ENCODE measurements at regions not wholly inside any gene's neighbourhood (a gene's known extent, or its start where the extent isn't known, plus 50 kb on each side); places are given as distances from the start of the nearest gene placed in this dataset.

DNA sequence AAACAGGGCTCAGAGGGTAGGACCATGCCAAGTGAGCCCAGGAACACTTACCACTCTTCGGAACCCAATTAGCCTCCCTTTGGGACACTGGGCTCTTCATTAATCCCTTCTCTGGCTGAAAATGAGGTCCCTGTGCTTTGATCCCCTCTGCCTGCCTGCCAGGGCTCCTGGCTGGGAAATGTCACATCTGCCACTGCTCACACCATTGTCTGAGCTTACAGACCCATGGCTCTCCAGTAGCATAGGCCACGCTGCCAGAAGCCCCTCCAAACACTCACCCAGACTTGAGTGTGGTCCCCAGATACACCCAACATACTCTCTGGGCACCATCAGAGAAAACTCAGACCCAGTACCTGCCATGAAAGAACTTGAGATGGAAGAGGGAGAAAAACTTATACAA is 287.3 kb downstream of the XXYLT1 start:
- TF ChIP-seq POLR2AphosphoS5 (IDR thresholded peaks at IDR 0.05; ENCODE audit: low read depth, low read length) = no peak
- TF ChIP-seq SIN3A (IDR thresholded peaks at IDR 0.05; ENCODE audit: borderline replicate concordance, insufficient read depth, low read length) = no peak
- TF ChIP-seq FOXP2 (optimal IDR thresholded peaks at IDR 0.05; ENCODE audit: borderline replicate concordance, extremely low read depth, extremely low read length, insufficient read depth) = no peak

Measured in PFSK-1 (cell line).